Urothelium cell line (cell line): ENCODE measurements at regions not wholly inside any gene's neighbourhood (a gene's known extent, or its start where the extent isn't known, plus 50 kb on each side); places are given as distances from the start of the nearest gene placed in this dataset.

Source experiments
- DNase-seq: peaks from one replicate; pipeline ENCODE4 v3.0.0; 2011; ENCODE audit warnings: low spot score, mixed read lengths
- FAIRE-seq: peaks from 2 replicates; lab custom pipeline; 2011; peaks lifted over from hg19 to GRCh38; lab: Jason Lieb, UNC

GRCh38 chr4:153034681-153035080 is 98.6 kb downstream of the FHDC1 start:
- DNase-seq = no peak

GRCh38 chr4:153036931-153037482 is 100.9 kb downstream of the FHDC1 start:
- FAIRE-seq = no peak
- no peak for DNase-seq

More at GRCh38 chr4:153034681-153035080, 98.6 kb downstream of the FHDC1 start:
- no peak for FAIRE-seq

GRCh38 chr4:153038623-153039311 is 102.6 kb downstream of the FHDC1 start:
- FAIRE-seq (no peak), DNase-seq (no peak)

- FAIRE-seq (no peak), DNase-seq (no peak)
These were observed 103.5 kb downstream of the FHDC1 start for GRCh38 chr4:153039542-153040185.

GRCh38 chr4:153040677-153041076 is 104.6 kb downstream of the FHDC1 start:
- FAIRE-seq (no peak), DNase-seq (no peak)

- DNase-seq = no peak
- no peak for FAIRE-seq
These were observed 107.9 kb downstream of the FHDC1 start for GRCh38 chr4:153044036-153044435.

GRCh38 chr4:153045111-153045982 is 109.2 kb downstream of the FHDC1 start:
- FAIRE-seq (no peak), DNase-seq (no peak)

- DNase-seq (no peak), FAIRE-seq (no peak)
These were observed 122.5 kb downstream of the FHDC1 start for GRCh38 chr4:153058671-153059060.

GRCh38 chr4:153060196-153060595 is 124.1 kb downstream of the FHDC1 start:
- DNase-seq (no peak), FAIRE-seq (no peak)

- no peak for DNase-seq
These were observed 125.8 kb downstream of the FHDC1 start for GRCh38 chr4:153061971-153062370.

GRCh38 chr4:153062652-153063168 is 126.6 kb downstream of the FHDC1 start:
- no peak for FAIRE-seq

More at GRCh38 chr4:153061971-153062370, 125.8 kb downstream of the FHDC1 start:
- FAIRE-seq = no peak

GRCh38 chr4:153063490-153063889 is 127.4 kb downstream of the FHDC1 start:
- DNase-seq (no peak), FAIRE-seq (no peak)

More at GRCh38 chr4:153062652-153063168, 126.6 kb downstream of the FHDC1 start:
- DNase-seq = no peak

- FAIRE-seq (no peak), DNase-seq (no peak)
These were observed 128.4 kb downstream of the FHDC1 start for GRCh38 chr4:153064571-153064970.

- DNase-seq (no peak), FAIRE-seq (no peak)
These were observed 129.2 kb downstream of the FHDC1 start for GRCh38 chr4:153065276-153065675.

GRCh38 chr4:153067376-153067775 is 131.3 kb downstream of the FHDC1 start:
- FAIRE-seq (no peak), DNase-seq (peak; percentile 26)

GRCh38 chr4:153068751-153069150 is 132.6 kb downstream of the FHDC1 start:
- no peak for DNase-seq
- FAIRE-seq = no peak

GRCh38 chr4:153071958-153072598 is 132.2 kb upstream of the TRIM2 start:
- FAIRE-seq = no peak
- DNase-seq = no peak

- FAIRE-seq = no peak
- no peak for DNase-seq
These were observed 131.6 kb upstream of the TRIM2 start for GRCh38 chr4:153072661-153073060.

GRCh38 chr4:153074486-153074885 is 129.8 kb upstream of the TRIM2 start:
- no peak for DNase-seq
- no peak for FAIRE-seq

- DNase-seq = no peak
- FAIRE-seq = no peak
These were observed 129.2 kb upstream of the TRIM2 start for GRCh38 chr4:153074936-153075630.
